HuH-7 (cell line): ENCODE measurements at regions not wholly inside any gene's neighbourhood (a gene's known extent, or its start where the extent isn't known, plus 50 kb on each side); places are given as distances from the start of the nearest gene placed in this dataset.

ENCODE experiments used
- DNase-seq: peaks from one replicate; pipeline ENCODE4 v3.0.0; 2011; ENCODE audit warnings: low spot score

GRCh38 chr4:11529625-11530201 is 101.0 kb upstream of the HS3ST1 start:
- DNase-seq = peak; percentile 12

GRCh38 chr4:11525085-11525484 is 96.4 kb upstream of the HS3ST1 start:
- no peak for DNase-seq

- DNase-seq = no peak
Observed at GRCh38 chr4:11518754-11519153, 90.1 kb upstream of the HS3ST1 start.

- DNase-seq = no peak
Observed at GRCh38 chr4:11514779-11515419, 86.2 kb upstream of the HS3ST1 start.

- DNase-seq = no peak
Observed at GRCh38 chr4:11514003-11514402, 85.3 kb upstream of the HS3ST1 start.

GRCh38 chr4:11512871-11513270 is 84.2 kb upstream of the HS3ST1 start:
- no peak for DNase-seq

GRCh38 chr4:11511321-11511720 is 82.6 kb upstream of the HS3ST1 start:
- DNase-seq = no peak

GRCh38 chr4:11507920-11508319 is 79.2 kb upstream of the HS3ST1 start:
- no peak for DNase-seq

- no peak for DNase-seq
Observed at GRCh38 chr4:11506194-11506593, 77.5 kb upstream of the HS3ST1 start.

- no peak for DNase-seq
Observed at GRCh38 chr4:11505221-11505971, 76.7 kb upstream of the HS3ST1 start.

- DNase-seq = no peak
Observed at GRCh38 chr4:11503166-11503565, 74.5 kb upstream of the HS3ST1 start.

GRCh38 chr4:11497972-11498371 is 69.3 kb upstream of the HS3ST1 start:
- DNase-seq = no peak

- no peak for DNase-seq
Observed at GRCh38 chr4:11497212-11497806, 68.6 kb upstream of the HS3ST1 start.

GRCh38 chr4:11496351-11496829 is 67.7 kb upstream of the HS3ST1 start:
- DNase-seq = no peak

GRCh38 chr4:11495818-11496217 is 67.1 kb upstream of the HS3ST1 start:
- DNase-seq = no peak

- no peak for DNase-seq
Observed at GRCh38 chr4:11495291-11495690, 66.6 kb upstream of the HS3ST1 start.

- no peak for DNase-seq
Observed at GRCh38 chr4:11494232-11494631, 65.5 kb upstream of the HS3ST1 start.

GRCh38 chr4:11489453-11490083 is 60.9 kb upstream of the HS3ST1 start:
- no peak for DNase-seq

- peak; percentile 24 for DNase-seq
Observed at GRCh38 chr4:11488657-11489452, 60.2 kb upstream of the HS3ST1 start.

- no peak for DNase-seq
Observed at GRCh38 chr4:11487868-11488544, 59.3 kb upstream of the HS3ST1 start.

- DNase-seq = no peak
Observed at GRCh38 chr4:11487139-11487538, 58.4 kb upstream of the HS3ST1 start.
